ENCODE measurements at regions not wholly inside any gene's neighbourhood (a gene's known extent, or its start where the extent isn't known, plus 50 kb on each side); places are given as distances from the start of the nearest gene placed in this dataset.
A peak's percentile ranks its signal among the peaks of the same experiment; 100 is the strongest.

GRCh38 chr5:81854915-81855314, 104.0 kb upstream of the SSBP2 start:
- intact Hi-C loops (cut with micrococcal nuclease; ENCODE audit: unreplicated experiment) = loop anchor here (5.0 kb wide), 2 partner anchors 372 to 428 kb away; no protein-coding TSS in a partner anchor
- ChIA-PET CTCF (interaction anchor here (0.8 kb wide), 1 partner anchor 467 kb away, joined by 4 read pairs; no protein-coding TSS in a partner anchor), RAD21 (ENCODE audit: unreplicated experiment) (interaction anchor here (5.0 kb wide), 1 partner anchor 104 kb away, joined by 79 read pairs; the partner anchor contains the start of gene SSBP2), SMC1A (ENCODE audit: uncharacterized antibody, unreplicated experiment) (interaction anchor here (1.4 to 1.9 kb wide), 2 partner anchors 16 to 429 kb away, joined by 3 to 4 read pairs; no protein-coding TSS in a partner anchor), POLR2A (no interaction called here)
- Histone ChIP-seq H3K4me2 (ENCODE audit: control insufficient read depth, insufficient read depth) (peak overlapping the region; percentile 47), H3K9ac (ENCODE audit: control insufficient read depth, insufficient read depth, low read length) (no peak overlapping the region), H4K20me1 (ENCODE audit: control insufficient read depth, insufficient read depth) (no peaks in the 10 kb centered on the region), H3K9me3 (replicated peaks; ENCODE audit: control insufficient read depth, insufficient read depth, low read length) (no peaks in the 10 kb centered on the region), H2AFZ (ENCODE audit: control insufficient read depth, low read depth, low read length) (peak overlapping the region; percentile 37), H3K4me1 (ENCODE audit: control insufficient read depth, insufficient read depth, low read length) (peaks cover 32% of the 10 kb centered on the region), H3K4me3 (no peak overlapping the region), H3K27ac (ENCODE audit: control insufficient read depth, insufficient read depth) (no peak overlapping the region), H3K27me3 (replicated peaks in 1 of 2; ENCODE audit: control insufficient read depth in 2 of 2, insufficient read depth in 2 of 2, low read length in 1 of 2) (no peaks in the 10 kb centered on the region), H3K79me2 (ENCODE audit: control insufficient read depth, insufficient read depth, low read length) (no peaks in the 10 kb centered on the region), H3K36me3 (ENCODE audit: control insufficient read depth in 2 of 2, insufficient read depth in 2 of 2, low read length in 1 of 2) (no peaks in the 10 kb centered on the region)
- no peak for FAIRE-seq
- TF ChIP-seq POLR2AphosphoS5 (IDR thresholded peaks at IDR 0.05; ENCODE audit: low read length) (no peak), USF2 (IDR thresholded peaks at IDR 0.05; ENCODE audit: borderline replicate concordance, low read depth, low read length) (no peak), MYC (IDR thresholded peaks at IDR 0.05; ENCODE audit: insufficient read depth, insufficient read length, insufficient replicate concordance, low read length, severe bottlenecking) (no peak), PBX3 (IDR thresholded peaks at IDR 0.05; ENCODE audit: insufficient replicate concordance, low read depth, low read length) (peak; percentile 45), TCF12 (IDR thresholded peaks at IDR 0.05; ENCODE audit: low read depth, low read length) (no peak), MYB (IDR thresholded peaks at IDR 0.05; ENCODE audit: borderline replicate concordance, low read depth, low read length) (no peak), NRF1 (conservative IDR thresholded peaks at IDR 0.05; ENCODE audit: low read depth, low read length) (no peak), PKNOX1 (IDR thresholded peaks at IDR 0.05) (peak; percentile 83), SMARCA5 (IDR thresholded peaks at IDR 0.05) (no peak)
- TF ChIP-seq, protein P1, sequence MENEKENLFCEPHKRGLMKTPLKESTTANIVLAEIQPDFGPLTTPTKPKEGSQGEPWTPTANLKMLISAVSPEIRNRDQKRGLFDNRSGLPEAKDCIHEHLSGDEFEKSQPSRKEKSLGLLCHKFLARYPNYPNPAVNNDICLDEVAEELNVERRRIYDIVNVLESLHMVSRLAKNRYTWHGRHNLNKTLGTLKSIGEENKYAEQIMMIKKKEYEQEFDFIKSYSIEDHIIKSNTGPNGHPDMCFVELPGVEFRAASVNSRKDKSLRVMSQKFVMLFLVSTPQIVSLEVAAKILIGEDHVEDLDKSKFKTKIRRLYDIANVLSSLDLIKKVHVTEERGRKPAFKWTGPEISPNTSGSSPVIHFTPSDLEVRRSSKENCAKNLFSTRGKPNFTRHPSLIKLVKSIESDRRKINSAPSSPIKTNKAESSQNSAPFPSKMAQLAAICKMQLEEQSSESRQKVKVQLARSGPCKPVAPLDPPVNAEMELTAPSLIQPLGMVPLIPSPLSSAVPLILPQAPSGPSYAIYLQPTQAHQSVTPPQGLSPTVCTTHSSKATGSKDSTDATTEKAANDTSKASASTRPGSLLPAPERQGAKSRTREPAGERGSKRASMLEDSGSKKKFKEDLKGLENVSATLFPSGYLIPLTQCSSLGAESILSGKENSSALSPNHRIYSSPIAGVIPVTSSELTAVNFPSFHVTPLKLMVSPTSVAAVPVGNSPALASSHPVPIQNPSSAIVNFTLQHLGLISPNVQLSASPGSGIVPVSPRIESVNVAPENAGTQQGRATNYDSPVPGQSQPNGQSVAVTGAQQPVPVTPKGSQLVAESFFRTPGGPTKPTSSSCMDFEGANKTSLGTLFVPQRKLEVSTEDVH (IDR thresholded peaks at IDR 0.05; ENCODE audit: low read depth, partially characterized antibody) = no peak
- TF ChIP-seq, protein P2, sequence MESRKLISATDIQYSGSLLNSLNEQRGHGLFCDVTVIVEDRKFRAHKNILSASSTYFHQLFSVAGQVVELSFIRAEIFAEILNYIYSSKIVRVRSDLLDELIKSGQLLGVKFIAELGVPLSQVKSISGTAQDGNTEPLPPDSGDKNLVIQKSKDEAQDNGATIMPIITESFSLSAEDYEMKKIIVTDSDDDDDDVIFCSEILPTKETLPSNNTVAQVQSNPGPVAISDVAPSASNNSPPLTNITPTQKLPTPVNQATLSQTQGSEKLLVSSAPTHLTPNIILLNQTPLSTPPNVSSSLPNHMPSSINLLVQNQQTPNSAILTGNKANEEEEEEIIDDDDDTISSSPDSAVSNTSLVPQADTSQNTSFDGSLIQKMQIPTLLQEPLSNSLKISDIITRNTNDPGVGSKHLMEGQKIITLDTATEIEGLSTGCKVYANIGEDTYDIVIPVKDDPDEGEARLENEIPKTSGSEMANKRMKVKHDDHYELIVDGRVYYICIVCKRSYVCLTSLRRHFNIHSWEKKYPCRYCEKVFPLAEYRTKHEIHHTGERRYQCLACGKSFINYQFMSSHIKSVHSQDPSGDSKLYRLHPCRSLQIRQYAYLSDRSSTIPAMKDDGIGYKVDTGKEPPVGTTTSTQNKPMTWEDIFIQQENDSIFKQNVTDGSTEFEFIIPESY (IDR thresholded peaks at IDR 0.05) = no peak
- no TSS peak for BruUV-seq (replicated peaks)
- DNase-seq (ENCODE audit: low read depth, low spot score) = no peak
- no peak for ATAC-seq
- 16% methylated on average over 3 of the region's 3 CpGs for WGBS (ENCODE audit: insufficient coverage, insufficient replicate concordance, low lambda C conversion rate, missing lambda C conversion rate)
- in situ Hi-C loops (cut with MboI) = no loop called here

Measured in GM12878 (cell line).